Limb (tissue), 2 donors: ENCODE measurements at regions not wholly inside any gene's neighbourhood (a gene's known extent, or its start where the extent isn't known, plus 50 kb on each side); places are given as distances from the start of the nearest gene placed in this dataset.

ENCODE experiments used
- DNase-seq, 2 donors: peaks; one replicate each; pipeline ENCODE4 v3.0.0-alpha.2; 2016; ENCODE audit errors: extremely low spot score in 2 of 2

DNA sequence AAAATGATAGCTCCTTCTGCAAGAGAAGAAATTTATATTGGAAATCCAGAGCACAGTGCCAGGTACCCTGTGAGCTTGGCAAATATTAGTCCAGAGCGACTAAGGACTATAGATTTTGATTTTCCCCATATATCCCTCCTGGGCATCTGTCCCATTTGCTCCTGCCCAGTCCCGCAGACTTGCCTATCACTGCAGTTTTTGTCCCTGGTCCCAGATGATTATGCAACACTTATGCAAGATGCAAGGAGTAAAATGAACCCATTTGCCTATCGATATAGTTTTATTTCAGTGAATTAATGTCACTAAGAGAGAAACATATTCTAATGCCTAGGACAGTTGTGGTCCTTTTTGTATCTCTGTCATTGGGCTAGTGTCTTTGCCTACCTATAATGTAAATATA, 215.9 kb upstream of the BMP4 start:
- DNase-seq = no peak

- peak in 1 of 2 donors; percentile 74 for DNase-seq
Measured at GRCh38 chr14:54173802-54174201, 217.2 kb upstream of the BMP4 start.

- no peak for DNase-seq
Measured at GRCh38 chr14:54174457-54174856, 217.8 kb upstream of the BMP4 start.

- DNase-seq = peak; percentile 69 to 85
Measured at GRCh38 chr14:54175298-54175942, 218.8 kb upstream of the BMP4 start.

DNA sequence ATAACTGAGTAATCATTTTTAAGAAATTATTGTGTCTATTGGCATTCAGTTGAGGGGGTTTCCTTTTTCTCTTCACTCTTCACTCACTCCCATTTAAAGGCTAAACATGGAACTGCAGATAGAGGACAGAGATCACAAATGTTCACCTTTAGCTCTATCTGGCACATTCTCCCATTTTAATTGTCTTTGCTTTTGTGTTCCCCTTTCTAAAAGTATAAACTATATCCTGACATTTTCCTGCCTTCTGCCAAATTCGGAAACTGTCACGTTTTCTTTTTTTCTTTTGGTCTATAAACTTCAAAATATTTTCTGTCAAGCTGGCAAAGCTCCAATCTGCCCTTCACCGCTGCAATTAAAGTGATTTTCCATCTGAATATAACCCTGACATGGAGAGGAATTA, 219.8 kb upstream of the CDKN3 start:
- no peak for DNase-seq

DNA sequence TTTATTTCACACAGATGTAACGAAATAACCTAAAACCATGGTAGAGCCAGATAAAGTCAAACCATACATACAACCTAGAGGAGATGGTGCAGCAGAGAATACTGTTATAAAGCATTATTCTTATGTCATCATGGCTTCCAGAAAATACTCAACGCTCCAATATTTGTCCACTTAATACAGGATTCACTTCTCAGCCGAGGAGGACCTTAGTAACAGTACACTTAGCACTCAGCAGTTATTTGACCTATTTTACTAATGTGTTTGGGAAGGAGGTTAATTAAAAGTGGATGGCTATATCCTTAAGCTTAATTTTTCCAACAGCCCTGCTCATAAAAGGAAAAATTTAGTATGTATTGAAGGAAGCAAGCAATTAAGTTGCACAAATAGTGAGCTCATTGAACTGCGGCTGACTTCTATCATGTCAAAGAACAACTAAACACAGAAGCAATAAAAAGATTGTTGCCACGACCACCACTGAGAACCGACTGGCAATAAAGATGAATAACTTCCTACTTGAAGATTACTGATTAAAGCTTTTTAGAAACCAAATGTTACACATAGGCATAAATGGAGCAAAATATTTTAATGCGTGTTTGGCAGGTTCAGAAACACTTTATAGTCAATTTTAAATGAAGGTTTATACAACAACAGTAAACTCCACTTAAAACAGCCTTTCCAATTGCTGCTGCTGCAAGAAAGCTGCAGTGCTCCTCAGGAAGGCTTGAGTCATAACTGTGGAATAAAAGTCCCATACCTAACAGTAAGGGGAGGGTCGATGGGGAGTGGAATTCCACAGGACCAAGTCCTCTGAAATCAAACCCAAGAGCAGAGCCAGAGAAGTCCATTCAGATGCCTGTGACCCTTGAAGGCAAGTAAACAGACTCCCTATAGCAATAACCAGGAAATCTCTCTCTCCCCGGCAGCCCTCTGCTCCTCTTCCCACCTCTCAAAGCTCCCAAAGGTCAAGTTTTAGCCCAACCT, 218.9 kb upstream of the CDKN3 start:
- no peak for DNase-seq

DNA sequence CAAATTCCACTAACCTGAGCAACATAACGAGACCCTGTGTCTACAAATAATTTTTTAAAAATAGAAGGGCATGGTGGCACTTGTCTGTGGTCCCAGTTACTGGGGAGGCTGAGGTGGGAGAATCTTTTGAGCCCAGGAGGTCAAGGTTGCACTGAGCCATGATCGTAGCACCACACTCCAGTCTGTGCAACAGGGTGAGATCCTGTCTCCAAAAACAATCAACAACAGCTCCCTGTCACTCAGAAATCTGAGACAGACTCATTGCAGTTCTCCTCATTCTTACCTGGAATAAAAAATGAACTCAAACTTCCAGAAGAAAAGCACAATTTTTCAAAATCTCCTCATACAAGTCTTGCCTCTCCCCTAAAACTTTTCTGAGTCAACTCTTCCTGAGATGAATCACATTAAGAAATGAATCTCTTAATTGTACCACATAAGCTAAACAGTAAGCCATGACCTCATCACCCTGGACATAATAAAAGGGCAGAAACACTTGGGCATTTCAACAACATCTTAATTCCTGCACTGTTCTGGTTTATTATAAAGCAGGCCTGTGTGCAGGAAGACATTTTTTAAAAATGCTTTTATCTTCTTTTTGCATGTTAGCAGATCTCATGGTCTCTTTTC, 214.3 kb upstream of the CDKN3 start:
- no peak for DNase-seq

DNA sequence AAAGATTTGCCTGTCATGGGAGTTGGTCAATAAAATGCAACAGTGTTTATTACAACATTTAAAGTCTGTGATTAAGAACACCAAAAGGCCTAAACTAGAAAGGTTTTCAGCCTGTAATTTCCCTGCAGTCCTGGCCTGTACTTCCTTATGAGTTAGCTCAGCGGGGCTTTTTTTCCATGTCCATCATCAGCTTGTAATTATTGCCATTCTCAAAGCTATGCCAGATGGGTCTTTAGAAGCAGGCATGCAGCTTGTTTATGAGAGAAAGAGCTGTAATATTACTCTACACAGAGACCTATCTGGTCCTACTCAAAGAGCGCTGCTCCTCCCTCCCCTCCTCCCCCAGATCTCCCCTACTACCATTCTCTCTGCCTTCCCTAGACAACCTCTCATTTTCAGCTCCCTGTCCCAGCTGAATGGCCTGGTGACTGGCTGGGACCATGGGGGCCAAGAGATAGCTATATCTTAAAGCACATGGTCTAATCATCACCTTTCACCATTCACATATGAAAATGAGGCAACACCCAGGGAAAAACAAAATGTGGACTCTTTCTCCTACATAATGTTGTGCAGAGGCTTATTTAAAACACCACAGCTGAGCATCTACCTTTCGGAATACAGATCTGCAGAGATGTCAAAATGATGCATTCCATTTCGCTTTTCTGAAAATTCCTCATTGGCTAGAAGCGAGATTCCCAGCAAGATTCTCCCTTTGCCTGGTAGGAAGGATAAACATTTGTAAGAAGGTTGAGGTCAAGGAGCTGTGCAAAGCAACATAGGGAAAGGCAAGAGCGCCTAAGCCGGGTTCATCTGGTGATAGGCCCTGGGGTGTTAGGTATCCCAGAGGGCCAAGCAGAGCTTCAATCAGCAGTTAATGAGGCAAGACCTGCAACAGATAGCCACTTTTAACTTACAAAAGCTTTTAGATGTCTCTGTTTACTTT, 209.7 kb upstream of the CDKN3 start:
- no peak for DNase-seq

DNA sequence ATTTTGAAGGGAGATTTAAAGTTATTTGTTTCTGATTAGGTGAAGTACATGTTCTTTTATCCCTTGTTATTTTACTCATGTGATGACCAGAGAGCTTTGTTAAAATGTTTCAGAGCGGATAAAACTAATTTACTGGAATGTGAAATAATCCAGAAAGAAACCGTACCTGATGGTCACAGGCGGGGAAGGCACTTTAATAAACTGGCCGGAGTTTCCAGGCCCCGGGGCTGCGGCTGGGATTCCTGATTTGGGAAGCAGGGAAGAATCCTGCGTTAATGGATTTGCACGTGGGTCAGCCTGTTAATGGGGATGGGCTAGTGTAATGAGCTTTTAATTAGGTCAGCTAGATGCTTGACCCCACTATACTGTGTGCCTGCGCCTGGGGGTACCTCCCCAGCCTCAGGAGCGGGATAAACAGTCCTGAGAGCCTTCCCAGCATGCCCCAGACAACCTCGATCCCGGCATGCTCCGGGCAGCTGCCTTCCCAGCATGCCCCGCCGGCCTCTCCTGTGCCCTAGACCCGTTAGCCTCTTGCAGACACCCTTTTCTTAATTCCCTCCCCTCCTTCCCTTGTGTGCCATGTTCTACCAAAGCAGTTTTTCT, 208.6 kb upstream of the CDKN3 start:
- no peak for DNase-seq

GRCh38 chr14:54189333-54189732, 207.5 kb upstream of the CDKN3 start:
- no peak for DNase-seq

DNA sequence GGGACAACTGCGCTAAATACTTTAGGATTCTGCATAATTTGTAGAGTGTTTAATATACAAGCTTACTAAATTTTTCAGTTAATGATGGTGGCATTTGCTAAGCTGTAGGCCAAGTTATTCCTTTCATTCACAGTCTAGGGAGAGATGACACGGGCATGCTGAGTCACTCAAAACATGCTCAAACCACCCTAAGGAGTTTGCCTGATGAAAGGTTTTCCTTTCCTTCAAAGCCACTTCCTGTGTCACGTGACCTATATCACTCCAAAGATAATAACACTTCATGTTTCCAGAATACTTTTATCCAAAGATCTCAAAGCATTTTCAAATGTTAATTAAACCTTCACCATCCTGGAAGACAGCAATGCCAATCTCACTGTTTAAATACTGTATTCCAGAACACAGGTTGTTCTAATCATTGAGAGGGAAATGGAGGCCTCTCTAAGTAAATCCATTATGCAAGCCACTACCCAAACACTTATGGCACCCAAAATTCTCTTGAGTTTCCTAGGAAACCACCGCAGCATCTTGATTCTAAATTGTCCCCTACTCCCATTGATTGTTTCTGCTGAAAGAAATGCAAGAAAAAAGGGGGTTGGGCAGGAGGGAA, 207.0 kb upstream of the CDKN3 start:
- DNase-seq = no peak

DNA sequence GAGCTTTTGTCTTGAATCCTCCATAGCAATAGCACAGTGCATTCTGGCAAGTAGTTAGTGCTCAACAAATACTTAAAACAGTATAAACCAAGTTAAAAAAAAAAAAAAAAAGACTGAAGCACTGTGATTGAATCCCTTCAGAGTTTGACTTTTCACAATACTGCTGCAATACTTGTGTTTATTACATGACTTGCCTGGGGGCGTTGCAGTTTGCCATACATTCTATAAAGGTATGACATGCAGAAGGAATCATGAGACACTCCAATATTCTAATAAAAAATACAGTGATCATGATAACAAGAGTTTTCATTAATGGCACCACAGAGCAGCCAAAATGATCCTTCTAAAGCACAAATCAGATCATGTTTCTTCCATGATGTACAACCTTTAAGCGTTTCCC, 205.0 kb upstream of the CDKN3 start:
- DNase-seq = no peak

DNA sequence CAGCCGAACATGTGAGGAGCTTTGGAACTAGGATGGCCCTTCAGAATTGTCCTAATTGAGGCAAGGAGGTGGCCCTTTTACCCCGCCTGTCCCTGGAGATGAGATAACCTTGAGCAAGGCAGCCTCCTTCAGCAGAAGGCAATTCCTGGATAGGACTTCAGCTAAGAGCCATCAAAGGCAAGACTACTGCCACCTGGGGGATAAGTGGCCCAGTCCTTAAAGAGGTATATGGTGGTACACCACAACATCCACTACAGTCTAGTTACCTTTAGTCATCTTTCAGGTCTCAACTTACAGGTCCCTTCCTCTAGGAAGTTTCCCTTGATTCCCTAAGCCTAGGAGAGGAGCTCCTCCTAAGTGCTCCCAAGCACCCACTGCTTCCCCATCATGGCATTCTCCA, 204.2 kb upstream of the CDKN3 start:
- no peak for DNase-seq

GRCh38 chr14:54193871-54194270, 202.9 kb upstream of the CDKN3 start:
- no peak for DNase-seq

DNA sequence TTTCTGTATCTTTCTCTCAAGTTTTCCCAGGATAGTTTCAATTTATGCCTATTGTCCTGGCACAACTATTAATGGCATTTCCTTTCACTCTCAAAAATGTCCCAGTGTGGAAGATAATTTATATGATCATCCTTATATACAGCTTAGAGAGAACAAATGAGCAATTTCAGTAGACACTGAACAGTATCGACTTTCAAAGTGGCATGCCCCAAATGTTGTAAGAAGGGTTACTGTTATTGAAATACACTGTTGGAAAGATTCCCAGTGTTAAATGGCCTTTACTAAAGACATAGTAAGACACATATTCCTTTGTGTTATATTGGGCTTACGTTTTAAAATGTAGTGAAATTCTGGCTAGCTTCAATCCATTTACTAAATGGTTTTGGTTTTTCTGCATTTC, 202.3 kb upstream of the CDKN3 start:
- no peak for DNase-seq

DNA sequence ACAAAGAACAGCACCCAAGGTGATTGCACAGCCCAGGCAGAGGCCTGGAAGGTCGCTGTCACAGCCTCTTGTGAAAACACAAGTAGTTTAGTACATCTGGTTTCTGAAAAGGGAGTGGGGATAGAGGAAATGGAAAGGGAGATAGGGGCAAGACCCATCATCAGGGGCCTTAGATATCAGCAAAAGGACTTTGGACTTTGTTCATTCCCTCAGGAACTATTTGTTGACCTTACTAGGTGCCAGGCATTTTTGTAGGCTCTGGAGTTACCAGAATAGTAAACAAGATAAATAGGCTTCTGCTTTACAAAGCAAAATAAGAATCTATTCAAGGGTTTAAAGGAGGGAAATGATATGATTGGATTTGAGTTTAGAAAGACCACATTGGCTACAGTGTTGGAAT, 199.4 kb upstream of the CDKN3 start:
- DNase-seq = no peak

- DNase-seq = no peak
Measured at GRCh38 chr14:54200726-54201125, 196.1 kb upstream of the CDKN3 start.

DNA sequence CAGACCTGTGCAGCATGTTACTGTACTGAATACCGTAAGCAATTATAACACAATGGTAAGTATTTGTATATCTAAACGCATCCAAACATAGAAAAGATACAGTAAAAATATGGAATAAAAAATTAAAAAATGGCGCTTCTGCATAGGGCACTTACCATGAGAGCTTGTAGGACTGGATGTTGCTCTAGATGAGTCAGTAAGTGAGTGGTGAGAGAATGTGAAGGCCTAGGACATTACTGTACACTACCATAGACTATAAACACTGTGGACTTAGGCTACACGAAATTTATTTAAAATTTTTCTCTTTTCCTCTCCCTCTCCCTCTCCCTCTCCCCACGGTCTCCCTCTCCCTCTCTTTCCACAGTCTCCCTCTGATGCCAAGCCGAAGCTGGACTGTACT, 194.5 kb upstream of the CDKN3 start:
- DNase-seq = no peak

- DNase-seq = no peak
Measured at GRCh38 chr14:54206516-54206915, 190.3 kb upstream of the CDKN3 start.

DNA sequence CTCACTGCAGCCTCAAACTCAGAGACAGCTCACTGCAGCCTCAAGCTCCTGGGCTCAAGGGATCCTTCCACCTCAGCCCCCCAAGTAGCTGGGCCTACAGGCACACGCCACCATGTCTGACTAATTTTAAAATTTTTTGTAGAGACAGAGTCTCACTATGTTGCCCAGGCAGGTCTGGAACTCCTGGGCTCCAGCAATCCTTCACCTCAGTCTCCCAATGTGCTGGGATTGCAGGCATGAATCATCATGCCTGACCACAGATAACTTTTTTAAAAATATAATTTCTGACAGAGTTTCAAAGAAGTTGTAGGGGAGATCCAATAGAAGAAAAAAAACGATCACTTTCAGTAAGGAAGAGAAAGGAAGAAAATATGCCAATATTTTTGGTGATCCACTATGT, 189.7 kb upstream of the CDKN3 start:
- DNase-seq = no peak
